ENCODE measurements at regions not wholly inside any gene's neighbourhood (a gene's known extent, or its start where the extent isn't known, plus 50 kb on each side); places are given as distances from the start of the nearest gene placed in this dataset.

DNA sequence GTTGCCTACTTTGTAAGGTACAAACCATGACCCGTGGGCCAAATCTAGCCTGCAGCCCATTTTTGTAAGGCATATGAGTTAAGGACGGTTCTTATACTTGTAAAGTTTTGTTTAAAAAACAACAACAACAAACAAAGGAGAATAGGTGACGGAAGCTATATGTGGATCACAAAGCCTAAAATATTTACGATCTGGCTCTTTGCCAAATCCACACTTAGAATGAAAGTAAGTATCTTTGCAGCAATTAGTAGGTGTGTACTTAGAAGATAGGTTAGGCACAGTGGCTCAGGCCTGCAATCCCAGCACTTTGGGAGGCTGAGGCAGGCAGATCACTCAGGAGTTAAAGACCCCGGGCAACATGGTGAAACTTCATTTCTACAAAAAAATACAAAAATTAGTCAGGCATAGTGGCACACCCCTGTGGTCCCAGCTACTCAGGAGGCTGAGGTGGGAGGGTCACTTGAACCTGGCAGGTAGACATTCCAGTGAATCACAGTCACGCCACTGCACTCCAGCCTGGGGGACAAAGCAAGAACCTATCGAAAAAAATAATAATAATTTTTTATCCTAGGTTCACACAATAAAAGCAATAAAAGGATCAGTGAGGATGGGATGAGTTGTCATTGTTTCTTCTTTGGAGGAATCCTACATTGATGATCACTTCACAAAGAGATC lies 57.8 kb upstream of the CTAGE1 start:
- TF ChIP-seq, protein P1, sequence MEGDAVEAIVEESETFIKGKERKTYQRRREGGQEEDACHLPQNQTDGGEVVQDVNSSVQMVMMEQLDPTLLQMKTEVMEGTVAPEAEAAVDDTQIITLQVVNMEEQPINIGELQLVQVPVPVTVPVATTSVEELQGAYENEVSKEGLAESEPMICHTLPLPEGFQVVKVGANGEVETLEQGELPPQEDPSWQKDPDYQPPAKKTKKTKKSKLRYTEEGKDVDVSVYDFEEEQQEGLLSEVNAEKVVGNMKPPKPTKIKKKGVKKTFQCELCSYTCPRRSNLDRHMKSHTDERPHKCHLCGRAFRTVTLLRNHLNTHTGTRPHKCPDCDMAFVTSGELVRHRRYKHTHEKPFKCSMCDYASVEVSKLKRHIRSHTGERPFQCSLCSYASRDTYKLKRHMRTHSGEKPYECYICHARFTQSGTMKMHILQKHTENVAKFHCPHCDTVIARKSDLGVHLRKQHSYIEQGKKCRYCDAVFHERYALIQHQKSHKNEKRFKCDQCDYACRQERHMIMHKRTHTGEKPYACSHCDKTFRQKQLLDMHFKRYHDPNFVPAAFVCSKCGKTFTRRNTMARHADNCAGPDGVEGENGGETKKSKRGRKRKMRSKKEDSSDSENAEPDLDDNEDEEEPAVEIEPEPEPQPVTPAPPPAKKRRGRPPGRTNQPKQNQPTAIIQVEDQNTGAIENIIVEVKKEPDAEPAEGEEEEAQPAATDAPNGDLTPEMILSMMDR (IDR thresholded peaks at IDR 0.05; ENCODE audit: borderline replicate concordance, extremely low read depth, low read length, poor library complexity, severe bottlenecking): no peak
- TF ChIP-seq EZH2 (IDR thresholded peaks at IDR 0.05; ENCODE audit: borderline replicate concordance, low read depth, low read length, severe bottlenecking): no peak

Measured in DND-41 (cell line).